ENCODE measurements at regions not wholly inside any gene's neighbourhood (a gene's known extent, or its start where the extent isn't known, plus 50 kb on each side); places are given as distances from the start of the nearest gene placed in this dataset.

DNA sequence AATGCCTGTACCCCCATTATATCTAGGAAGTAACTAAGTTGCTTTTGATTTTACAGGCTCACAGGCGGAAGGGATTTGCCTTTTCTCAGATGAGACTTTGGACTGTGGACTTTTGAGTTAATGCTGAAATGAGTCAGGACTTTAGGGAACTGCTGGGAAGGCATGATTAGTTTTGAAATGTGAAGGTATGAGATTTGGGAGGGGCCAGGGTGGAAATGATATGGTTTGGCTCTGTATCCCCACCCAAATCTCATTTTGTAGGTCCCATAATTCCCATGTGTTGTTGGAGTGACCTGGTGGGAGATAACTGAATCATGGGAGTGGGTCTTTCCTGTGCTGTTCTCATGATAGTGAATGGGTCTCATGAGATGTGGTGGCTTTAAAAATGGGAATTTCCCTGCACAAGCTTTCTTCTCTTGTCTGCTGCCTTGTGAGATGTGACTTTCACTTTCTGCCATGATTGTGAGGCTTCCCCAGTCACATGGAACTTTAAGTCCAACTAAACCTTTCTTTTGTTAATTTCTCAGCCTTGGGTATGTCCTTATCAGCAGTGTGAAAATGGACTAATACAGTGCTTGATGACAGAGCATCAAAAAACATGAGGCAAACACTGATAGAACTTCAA is 1119.5 kb downstream of the PLA2G4A start:
- TF ChIP-seq, protein P1, sequence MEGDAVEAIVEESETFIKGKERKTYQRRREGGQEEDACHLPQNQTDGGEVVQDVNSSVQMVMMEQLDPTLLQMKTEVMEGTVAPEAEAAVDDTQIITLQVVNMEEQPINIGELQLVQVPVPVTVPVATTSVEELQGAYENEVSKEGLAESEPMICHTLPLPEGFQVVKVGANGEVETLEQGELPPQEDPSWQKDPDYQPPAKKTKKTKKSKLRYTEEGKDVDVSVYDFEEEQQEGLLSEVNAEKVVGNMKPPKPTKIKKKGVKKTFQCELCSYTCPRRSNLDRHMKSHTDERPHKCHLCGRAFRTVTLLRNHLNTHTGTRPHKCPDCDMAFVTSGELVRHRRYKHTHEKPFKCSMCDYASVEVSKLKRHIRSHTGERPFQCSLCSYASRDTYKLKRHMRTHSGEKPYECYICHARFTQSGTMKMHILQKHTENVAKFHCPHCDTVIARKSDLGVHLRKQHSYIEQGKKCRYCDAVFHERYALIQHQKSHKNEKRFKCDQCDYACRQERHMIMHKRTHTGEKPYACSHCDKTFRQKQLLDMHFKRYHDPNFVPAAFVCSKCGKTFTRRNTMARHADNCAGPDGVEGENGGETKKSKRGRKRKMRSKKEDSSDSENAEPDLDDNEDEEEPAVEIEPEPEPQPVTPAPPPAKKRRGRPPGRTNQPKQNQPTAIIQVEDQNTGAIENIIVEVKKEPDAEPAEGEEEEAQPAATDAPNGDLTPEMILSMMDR (IDR thresholded peaks at IDR 0.05), result no peak
- no peak for TF ChIP-seq POLR2A (IDR thresholded peaks at IDR 0.05)

All from body of pancreas (tissue), 4 donors.